PC-9 (cell line): ENCODE measurements at regions not wholly inside any gene's neighbourhood (a gene's known extent, or its start where the extent isn't known, plus 50 kb on each side); places are given as distances from the start of the nearest gene placed in this dataset.

Experiments
- BruUV-seq: library from RNA; stranded (reverse); fragments of 400-500 nt; replicated peaks from 2 replicates; lab custom pipeline; 2021; lab: Mats Ljungman, UMichigan
- CTCF ChIA-PET: fragments of 300-600 bp; sonication (Branson Sonifier 250); formaldehyde crosslinking; loops from one replicate; lab custom pipeline; 2022; ENCODE audit warnings: antibody characterized with exemption; lab: Charles Lee
- POLR2A ChIA-PET: fragments of 300-600 bp; sonication (Branson Sonifier 250); formaldehyde crosslinking; loops from one replicate; lab custom pipeline; 2022; ENCODE audit warnings: antibody characterized with exemption; ENCODE audit not compliant: unreplicated experiment; lab: Charles Lee
- DNase-seq, 2 experiments: peaks; one replicate each; pipeline versions ENCODE4 v3.0.0 to v3.0.0-alpha.2; 2015 to 2022; ENCODE audit warnings: mixed read lengths in 1 of 2
- H2AFZ ChIP-seq: fragments of 200-600 bp; sonication (generic); 2 replicates; pipeline ENCODE4 v1.8.1; 2017; ENCODE audit warnings: antibody characterized with exemption
- H3F3A ChIP-seq: fragments of 200-600 bp; sonication (generic); 2 replicates; pipeline ENCODE4 v1.8.1; 2017; ENCODE audit warnings: antibody characterized with exemption, mild to moderate bottlenecking, low read depth; ENCODE audit not compliant: insufficient read depth
- H3K27ac ChIP-seq: fragments of 200-600 bp; sonication (generic); 2 replicates; pipeline ENCODE4 v1.6.1; 2016; ENCODE audit warnings: mixed run types
- H3K27me3 ChIP-seq: fragments of 200-600 bp; sonication (generic); 2 replicates; pipeline ENCODE4 v1.6.1; 2016; ENCODE audit warnings: low read depth, mixed run types; ENCODE audit not compliant: insufficient read depth
- H3K36me3 ChIP-seq: fragments of 200-600 bp; sonication (generic); 2 replicates; pipeline ENCODE4 v1.6.1; 2016; ENCODE audit warnings: low read depth, mixed run types
- H3K4me1 ChIP-seq: fragments of 200-600 bp; sonication (generic); replicated peaks from 2 replicates; pipeline ENCODE4 v1.6.1; 2016; ENCODE audit warnings: mixed run types; ENCODE audit not compliant: insufficient read depth
- H3K4me2 ChIP-seq: fragments of 200-600 bp; sonication (generic); 2 replicates; pipeline ENCODE4 v1.6.1; 2017; ENCODE audit warnings: mixed run types
- H3K4me3 ChIP-seq: fragments of 200-600 bp; sonication (generic); 2 replicates; pipeline ENCODE4 v1.6.1; 2016; ENCODE audit warnings: mixed run types
- H3K79me2 ChIP-seq: fragments of 200-600 bp; sonication (generic); 2 replicates; pipeline ENCODE4 v1.6.1; 2017; ENCODE audit warnings: low read depth, mixed run types
- H3K9me2 ChIP-seq: fragments of 200-600 bp; sonication (generic); 2 replicates; pipeline ENCODE4 v1.8.1; 2017; ENCODE audit warnings: mild to moderate bottlenecking; ENCODE audit not compliant: insufficient read depth
- H3K9me3 ChIP-seq: fragments of 200-600 bp; sonication (generic); 2 replicates; pipeline ENCODE4 v1.8.1; 2016; ENCODE audit warnings: low read depth; ENCODE audit not compliant: insufficient read depth
- H4K20me1 ChIP-seq: fragments of 200-600 bp; sonication (generic); 2 replicates; pipeline ENCODE4 v1.8.1; 2017; ENCODE audit not compliant: insufficient read depth
- CTCF ChIP-seq: fragments of 200-600 bp; sonication (generic); conservative IDR thresholded peaks from 2 replicates; pipeline ENCODE4 v1.6.1; 2017; ENCODE audit warnings: mixed run types, antibody characterized with exemption, mild to moderate bottlenecking, moderate library complexity
- EZH2 ChIP-seq: fragments of 200-600 bp; sonication (generic); IDR thresholded peaks from 2 replicates; pipeline ENCODE4 v1.8.0; 2017; ENCODE audit warnings: antibody characterized with exemption, low read depth
- intact Hi-C: fragments of 100-400 bp; cut with micrococcal nuclease; formaldehyde crosslinking; loops from one replicate; pipeline ENCODE4 v1.10.0; 2022; ENCODE audit not compliant: unreplicated experiment

GRCh38 chr11:15772547-15772946 lies 583.8 kb downstream of the SOX6 start:
- no peak overlapping the region for H2AFZ ChIP-seq
- no TSS peak for BruUV-seq
- H3K4me3 ChIP-seq = no peak overlapping the region
- peaks cover 6% of the 10 kb centered on the region; the same call in 1 of the 2 replicates for H3F3A ChIP-seq
- POLR2A ChIA-PET = interaction anchor here (0.6 kb wide), 1 partner anchor 11 kb away, joined by 14 read pairs; no protein-coding TSS in a partner anchor
- CTCF ChIA-PET = no interaction called here
- no peaks in the 10 kb centered on the region for H3K27me3 ChIP-seq
- H3K9me3 ChIP-seq = peaks cover 9% of the 10 kb centered on the region; the same call in 1 of the 2 replicates
- no peaks in the 10 kb centered on the region for H3K9me2 ChIP-seq
- intact Hi-C loops = no loop called here
- H3K36me3 ChIP-seq = no peaks in the 10 kb centered on the region
- no peaks in the 10 kb centered on the region for H4K20me1 ChIP-seq
- peaks cover 26% of the 10 kb centered on the region for H3K4me1 ChIP-seq
- no peak overlapping the region for H3K4me2 ChIP-seq
- TF ChIP-seq EZH2 = no peak
- TF ChIP-seq CTCF = no peak
- no peak overlapping the region for H3K27ac ChIP-seq
- no peak for DNase-seq
- H3K79me2 ChIP-seq = no peaks in the 10 kb centered on the region

GRCh38 chr11:15772981-15773380 lies 583.4 kb downstream of the SOX6 start:
- Histone ChIP-seq H3K4me2 (no peak overlapping the region), H3K9me3 (peaks cover 9% of the 10 kb centered on the region; the same call in 1 of the 2 replicates), H3K27ac (no peak overlapping the region), H3K4me1 (peaks cover 25% of the 10 kb centered on the region), H3K4me3 (no peak overlapping the region), H3K79me2 (no peaks in the 10 kb centered on the region), H3K9me2 (no peaks in the 10 kb centered on the region), H3K27me3 (no peaks in the 10 kb centered on the region), H2AFZ (no peak overlapping the region), H3K36me3 (no peaks in the 10 kb centered on the region), H4K20me1 (no peaks in the 10 kb centered on the region), H3F3A (peaks cover 6% of the 10 kb centered on the region; the same call in 1 of the 2 replicates)
- POLR2A ChIA-PET = interaction anchor here (0.6 kb wide), 1 partner anchor 12 kb away, joined by 14 read pairs; no protein-coding TSS in a partner anchor
- intact Hi-C loops = no loop called here
- TF ChIP-seq EZH2 (no peak), CTCF (no peak)
- BruUV-seq = no TSS peak
- CTCF ChIA-PET = no interaction called here
- no peak for DNase-seq

- ChIA-PET CTCF (no interaction called here), POLR2A (no interaction called here)
- intact Hi-C loops = no loop called here
Observed at GRCh38 chr11:15773476-15774387, 582.6 kb downstream of the SOX6 start.

More at GRCh38 chr11:15773476-15774387, 582.6 kb downstream of the SOX6 start:
- no peaks in the 10 kb centered on the region for H4K20me1 ChIP-seq
- no peak overlapping the region for H3K4me3 ChIP-seq
- H3K79me2 ChIP-seq = no peaks in the 10 kb centered on the region
- no peak for DNase-seq
- TF ChIP-seq CTCF = no peak
- TF ChIP-seq EZH2 = no peak
- no peaks in the 10 kb centered on the region for H3K27me3 ChIP-seq
- BruUV-seq = no TSS peak
- no peaks in the 10 kb centered on the region for H3K9me2 ChIP-seq
- no peak overlapping the region for H3K27ac ChIP-seq
- no peak overlapping the region for H2AFZ ChIP-seq
- H3K4me2 ChIP-seq = no peak overlapping the region
- peaks cover 4% of the 10 kb centered on the region; the same call in 1 of the 2 replicates for H3F3A ChIP-seq
- H3K36me3 ChIP-seq = no peaks in the 10 kb centered on the region
- H3K4me1 ChIP-seq = peaks cover 18% of the 10 kb centered on the region
- H3K9me3 ChIP-seq = peaks cover 3% of the 10 kb centered on the region; the same call in 1 of the 2 replicates
